Right renal pelvis (tissue), 4 donors: ENCODE measurements at regions not wholly inside any gene's neighbourhood (a gene's known extent, or its start where the extent isn't known, plus 50 kb on each side); places are given as distances from the start of the nearest gene placed in this dataset.
A peak's percentile ranks its signal among the peaks of the same experiment; 100 is the strongest.
"Not testable (repeated sequence)": the region's sequence is repeated elsewhere in the genome, so short reads cannot be mapped to it uniquely, and the experiment has no call there.

Source experiments
- DNase-seq, 4 donors: peaks; one replicate each; pipeline ENCODE4 v3.0.0-alpha.2; 2013; ENCODE audit warnings: low read depth in 4 of 4, low spot score in 3 of 4, missing footprints in 1 of 4

GRCh38 chr6:137545073-137545472, 50.9 kb upstream of the OLIG3 start:
- no peak for DNase-seq

- no peak for DNase-seq
These were observed 53.0 kb upstream of the OLIG3 start for GRCh38 chr6:137547186-137547585.

- DNase-seq, result no peak
These were observed 53.4 kb upstream of the OLIG3 start for GRCh38 chr6:137547601-137548000.

GRCh38 chr6:137549106-137549505, 54.9 kb upstream of the OLIG3 start:
- DNase-seq, result no peak

- no peak for DNase-seq
These were observed 56.3 kb upstream of the OLIG3 start for GRCh38 chr6:137550535-137550934.

DNA sequence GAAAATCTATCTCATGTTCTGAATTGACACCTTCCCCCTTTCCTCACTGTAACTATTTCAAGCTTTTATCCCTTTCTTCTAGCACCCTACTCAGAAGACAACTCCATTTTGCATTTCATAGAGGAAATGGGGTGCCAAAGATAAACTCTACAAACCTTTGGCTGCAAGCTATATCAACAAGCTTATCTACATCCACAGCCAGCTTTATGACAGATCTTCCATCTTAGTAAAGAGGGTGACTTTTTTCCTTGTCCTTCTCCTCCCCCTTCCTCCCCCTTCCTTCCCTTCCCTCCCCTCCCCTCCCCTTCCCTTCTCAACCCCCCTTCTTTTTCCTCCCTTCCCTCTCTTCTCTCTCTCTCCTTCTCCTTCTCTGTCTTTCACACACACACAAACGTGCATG, 58.0 kb upstream of the OLIG3 start:
- no peak for DNase-seq

DNA sequence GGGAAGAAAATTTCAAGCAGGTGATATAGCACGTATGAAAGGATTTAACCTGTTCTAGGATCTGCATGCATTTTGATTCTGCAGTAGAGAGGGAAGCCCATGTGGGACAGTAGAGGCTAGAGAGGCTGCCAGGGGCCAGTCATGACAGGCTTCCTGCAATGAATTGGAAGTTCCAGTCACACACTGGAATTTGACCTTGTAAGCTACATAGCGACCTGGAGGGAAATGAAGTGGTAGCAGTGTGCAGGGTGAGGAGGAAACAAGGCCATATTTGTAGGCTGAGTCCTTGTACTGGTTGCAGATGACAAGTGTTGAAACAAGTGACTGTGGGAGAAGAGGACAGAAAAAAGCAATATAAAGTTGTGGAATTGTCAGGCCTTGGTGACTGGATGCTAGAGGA, 58.6 kb upstream of the OLIG3 start:
- no peak for DNase-seq

GRCh38 chr6:137559521-137560183, 65.5 kb upstream of the OLIG3 start:
- not testable (repeated sequence) for DNase-seq

DNA sequence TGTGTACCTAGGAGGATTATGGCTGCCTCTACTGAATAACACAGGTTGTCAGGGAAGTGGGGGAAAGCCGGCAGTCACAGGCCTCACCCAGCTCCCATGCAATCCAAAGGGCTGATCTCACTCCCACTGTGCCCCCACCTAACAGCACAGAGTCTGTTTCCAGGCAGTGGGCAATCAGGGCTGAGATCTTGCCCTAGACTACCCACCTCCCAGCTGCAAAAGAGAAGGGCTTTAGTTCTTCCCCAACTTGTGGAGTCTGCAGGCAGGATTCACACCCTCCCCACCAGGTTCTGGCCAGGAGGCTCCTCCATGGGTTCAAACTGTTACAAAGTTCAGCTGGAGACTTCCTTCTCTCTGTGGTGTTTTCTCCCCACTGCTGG, 66.0 kb upstream of the OLIG3 start:
- no peak for DNase-seq

DNA sequence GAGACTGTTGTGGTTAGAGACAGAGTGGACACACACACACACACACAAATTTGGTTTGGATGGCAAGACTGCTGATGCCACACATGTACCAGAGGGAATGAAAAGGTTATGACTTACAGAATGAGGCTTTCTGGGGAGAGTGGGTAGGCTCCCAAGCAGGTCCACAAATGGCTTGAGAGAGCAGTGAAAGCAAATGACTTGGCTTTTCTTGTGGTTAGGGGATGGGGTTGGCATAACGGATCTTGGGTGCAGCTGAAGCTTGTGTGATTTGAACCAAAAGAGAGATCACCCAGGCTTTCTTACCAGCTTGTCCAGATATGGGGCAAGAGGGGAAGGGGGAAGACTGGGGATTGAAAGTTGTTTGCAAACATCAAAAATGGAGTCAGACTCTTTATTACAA, 73.9 kb upstream of the OLIG3 start:
- DNase-seq, result no peak

GRCh38 chr6:137570393-137570792, 76.2 kb upstream of the OLIG3 start:
- DNase-seq, result no peak

DNA sequence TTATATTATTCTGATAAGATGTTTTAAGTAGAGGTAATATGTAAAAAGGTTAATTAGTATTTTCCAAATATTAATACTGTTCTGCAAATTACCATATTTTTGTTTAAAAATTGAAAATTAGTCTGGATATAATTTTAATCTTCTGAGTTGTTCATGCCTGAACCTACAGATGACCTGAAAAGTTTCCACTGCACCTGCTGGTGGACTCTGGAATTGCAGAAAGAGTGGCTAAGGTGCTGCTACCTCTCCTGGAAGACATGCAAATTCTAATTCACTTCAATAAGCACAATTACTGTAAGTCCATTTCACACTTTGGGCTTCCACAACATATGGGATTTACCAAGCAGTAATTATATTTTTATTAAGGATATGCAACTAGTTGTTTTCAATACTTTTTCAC, 77.7 kb upstream of the OLIG3 start:
- peak in 1 of 4 donors; percentile 9 for DNase-seq

GRCh38 chr6:137573739-137574138, 79.5 kb upstream of the OLIG3 start:
- no peak for DNase-seq

- DNase-seq, result no peak
These were observed 85.4 kb upstream of the OLIG3 start for GRCh38 chr6:137579612-137580011.

DNA sequence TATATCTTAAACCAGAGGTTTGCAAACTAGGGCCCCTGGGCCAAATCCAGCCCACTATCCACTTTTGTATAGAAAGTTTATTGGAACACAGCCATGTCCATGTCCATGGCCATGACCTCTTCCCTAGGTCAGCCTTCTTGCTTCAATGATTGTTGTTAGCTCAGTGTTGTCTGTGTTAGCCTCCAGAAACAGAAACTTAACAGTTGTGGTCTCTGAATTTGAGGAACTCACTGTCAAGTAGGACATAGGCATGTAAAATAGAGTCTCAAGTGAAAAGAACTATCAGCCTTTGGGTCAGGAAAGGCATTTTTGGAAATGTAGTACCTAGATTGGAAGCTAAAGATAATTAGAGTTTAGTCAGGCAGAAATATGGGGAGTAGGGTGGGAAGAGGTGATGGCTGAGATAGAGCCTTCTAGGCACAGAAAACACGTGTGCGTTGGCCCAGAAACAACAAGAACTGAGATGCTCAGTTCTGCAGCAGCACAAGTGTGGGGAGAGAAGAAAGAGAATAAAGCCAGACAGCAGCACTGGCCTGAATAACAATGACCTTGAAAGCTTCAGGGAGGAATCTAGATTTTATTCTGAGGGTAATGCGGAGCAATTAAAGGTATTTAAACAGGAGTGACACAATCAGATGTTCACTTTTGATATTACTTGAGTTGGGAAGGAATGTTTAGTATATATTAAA, 87.0 kb upstream of the OLIG3 start:
- DNase-seq, result no peak

- not testable (repeated sequence) for DNase-seq
These were observed 89.3 kb upstream of the OLIG3 start for GRCh38 chr6:137583519-137583918.

GRCh38 chr6:137588472-137588871, 94.3 kb upstream of the OLIG3 start:
- DNase-seq, result no peak

GRCh38 chr6:137589067-137589848, 95.1 kb upstream of the OLIG3 start:
- DNase-seq, result no peak

GRCh38 chr6:137590684-137591083, 96.5 kb upstream of the OLIG3 start:
- DNase-seq, result no peak

- DNase-seq, result no peak
These were observed 107.3 kb upstream of the OLIG3 start for GRCh38 chr6:137601471-137601870.

DNA sequence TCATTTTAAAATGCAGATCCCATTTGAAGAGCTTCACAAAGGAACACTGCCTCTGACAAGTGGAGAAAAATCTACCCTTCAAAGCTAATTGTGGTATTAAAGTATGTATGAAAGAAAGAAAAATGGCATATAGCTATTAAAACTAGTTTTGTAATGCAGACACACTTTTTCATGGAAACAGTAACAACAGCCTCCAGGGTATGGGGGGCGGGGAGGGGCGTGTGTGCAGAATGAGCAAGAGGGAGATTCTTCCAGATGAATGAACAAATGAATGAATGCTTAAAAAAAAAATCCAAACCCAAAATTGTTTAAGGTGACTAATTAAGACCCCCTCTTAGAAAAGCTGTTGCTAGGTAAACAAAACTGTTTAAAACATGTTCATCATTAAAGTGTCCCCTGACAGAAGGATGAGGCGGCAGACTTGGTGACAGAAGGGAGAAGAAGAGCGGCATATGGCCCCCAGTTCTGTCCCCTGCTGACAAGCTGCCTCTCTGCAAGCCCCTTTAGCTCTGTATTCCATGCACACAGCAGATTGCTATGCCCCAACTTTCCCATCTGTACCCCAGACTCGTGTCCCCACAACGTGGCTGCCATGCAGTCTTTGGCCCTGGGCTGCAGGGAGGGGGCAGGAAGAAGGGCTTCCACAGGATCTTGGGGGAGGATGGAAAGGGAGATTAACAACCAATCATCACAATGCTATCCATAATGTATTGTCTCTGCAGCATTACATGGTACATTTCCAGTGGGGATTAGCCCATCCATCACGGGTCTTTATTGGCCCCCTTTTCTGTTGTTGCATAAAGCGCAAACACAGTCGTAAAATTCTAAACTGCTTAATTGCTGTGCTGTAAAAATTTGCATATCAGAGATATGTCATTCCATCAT, 108.4 kb upstream of the OLIG3 start:
- no peak for DNase-seq
